ENCODE measurements at regions not wholly inside any gene's neighbourhood (a gene's known extent, or its start where the extent isn't known, plus 50 kb on each side); places are given as distances from the start of the nearest gene placed in this dataset.

GRCh38 chr11:45366619-45367190, 80.6 kb upstream of the SYT13 start:
- H3K4me3 ChIP-seq (ENCODE audit: low read depth in 2 of 2, low read length in 1 of 2), result no peak overlapping the region
- H4K20me1 ChIP-seq (ENCODE audit: insufficient read depth), result no peaks in the 10 kb centered on the region
- ChIA-PET POLR2A (no interaction called here), CTCF (interaction anchor here (13.1 to 14.2 kb wide), 2 partner anchors 291 to 402 kb away, joined by 252 to 302 read pairs; partner anchors contain the start of gene CHST1)
- H3F3A ChIP-seq (replicated peaks; ENCODE audit: insufficient read depth), result no peaks in the 10 kb centered on the region
- no peaks in the 10 kb centered on the region for H3K79me2 ChIP-seq (ENCODE audit: insufficient read depth)
- TF ChIP-seq MXI1 (IDR thresholded peaks at IDR 0.05; ENCODE audit: low read depth, low read length) (no peak), ZBTB33 (IDR thresholded peaks at IDR 0.05; ENCODE audit: borderline replicate concordance, low read depth) (no peak), NFIC (IDR thresholded peaks at IDR 0.05; ENCODE audit: borderline replicate concordance) (no peak), FOXJ3 (CRISPR knock-in tag; IDR thresholded peaks at IDR 0.05) (no peak), NRF1 (IDR thresholded peaks at IDR 0.05; ENCODE audit: low read depth, low read length) (no peak), CHD2 (IDR thresholded peaks at IDR 0.05; ENCODE audit: low read length, partially characterized antibody) (no peak), RAD21 (IDR thresholded peaks at IDR 0.05; ENCODE audit: low read length) (no peak), MEF2A (IDR thresholded peaks at IDR 0.05; ENCODE audit: borderline replicate concordance, low read depth) (no peak), JUND (IDR thresholded peaks at IDR 0.05) (no peak), YY1 (IDR thresholded peaks at IDR 0.05; ENCODE audit: low read depth) (no peak), USF1 (IDR thresholded peaks at IDR 0.05; ENCODE audit: borderline replicate concordance, low read depth) (no peak), TEAD4 (IDR thresholded peaks at IDR 0.05; ENCODE audit: borderline replicate concordance, insufficient read depth) (no peak), FOSL2 (IDR thresholded peaks at IDR 0.05; ENCODE audit: borderline replicate concordance, low read depth) (no peak), SIN3A (IDR thresholded peaks at IDR 0.05; ENCODE audit: borderline replicate concordance, low read depth, low read length) (no peak), REST (IDR thresholded peaks at IDR 0.05; ENCODE audit: low read depth, low read length) (no peak), RCOR1 (IDR thresholded peaks at IDR 0.05; ENCODE audit: low read length) (no peak), EZH2phosphoT487 (IDR thresholded peaks at IDR 0.05; ENCODE audit: borderline replicate concordance, low read depth) (no peak), GATA2 (CRISPR knock-in tag; IDR thresholded peaks at IDR 0.05) (no peak)
- TF ChIP-seq, protein P1, sequence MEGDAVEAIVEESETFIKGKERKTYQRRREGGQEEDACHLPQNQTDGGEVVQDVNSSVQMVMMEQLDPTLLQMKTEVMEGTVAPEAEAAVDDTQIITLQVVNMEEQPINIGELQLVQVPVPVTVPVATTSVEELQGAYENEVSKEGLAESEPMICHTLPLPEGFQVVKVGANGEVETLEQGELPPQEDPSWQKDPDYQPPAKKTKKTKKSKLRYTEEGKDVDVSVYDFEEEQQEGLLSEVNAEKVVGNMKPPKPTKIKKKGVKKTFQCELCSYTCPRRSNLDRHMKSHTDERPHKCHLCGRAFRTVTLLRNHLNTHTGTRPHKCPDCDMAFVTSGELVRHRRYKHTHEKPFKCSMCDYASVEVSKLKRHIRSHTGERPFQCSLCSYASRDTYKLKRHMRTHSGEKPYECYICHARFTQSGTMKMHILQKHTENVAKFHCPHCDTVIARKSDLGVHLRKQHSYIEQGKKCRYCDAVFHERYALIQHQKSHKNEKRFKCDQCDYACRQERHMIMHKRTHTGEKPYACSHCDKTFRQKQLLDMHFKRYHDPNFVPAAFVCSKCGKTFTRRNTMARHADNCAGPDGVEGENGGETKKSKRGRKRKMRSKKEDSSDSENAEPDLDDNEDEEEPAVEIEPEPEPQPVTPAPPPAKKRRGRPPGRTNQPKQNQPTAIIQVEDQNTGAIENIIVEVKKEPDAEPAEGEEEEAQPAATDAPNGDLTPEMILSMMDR (IDR thresholded peaks at IDR 0.05), result no peak
- TF ChIP-seq, protein P2, sequence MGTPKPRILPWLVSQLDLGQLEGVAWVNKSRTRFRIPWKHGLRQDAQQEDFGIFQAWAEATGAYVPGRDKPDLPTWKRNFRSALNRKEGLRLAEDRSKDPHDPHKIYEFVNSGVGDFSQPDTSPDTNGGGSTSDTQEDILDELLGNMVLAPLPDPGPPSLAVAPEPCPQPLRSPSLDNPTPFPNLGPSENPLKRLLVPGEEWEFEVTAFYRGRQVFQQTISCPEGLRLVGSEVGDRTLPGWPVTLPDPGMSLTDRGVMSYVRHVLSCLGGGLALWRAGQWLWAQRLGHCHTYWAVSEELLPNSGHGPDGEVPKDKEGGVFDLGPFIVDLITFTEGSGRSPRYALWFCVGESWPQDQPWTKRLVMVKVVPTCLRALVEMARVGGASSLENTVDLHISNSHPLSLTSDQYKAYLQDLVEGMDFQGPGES (IDR thresholded peaks at IDR 0.05; ENCODE audit: low read depth, low read length), result no peak
- H3K9me2 ChIP-seq, result no peaks in the 10 kb centered on the region
- DNase-seq, result no peak
- no peak overlapping the region for H3K27ac ChIP-seq (ENCODE audit: low read depth in 2 of 2, low read length in 1 of 2)
- H2AFZ ChIP-seq (ENCODE audit: low read depth), result no peak overlapping the region
- no peaks in the 10 kb centered on the region for H3K9me3 ChIP-seq
- no peak overlapping the region for H3K4me2 ChIP-seq
- no peaks in the 10 kb centered on the region for H3K36me3 ChIP-seq (replicated peaks in 1 of 2; ENCODE audit: control insufficient read depth in 1 of 2, insufficient read depth in 2 of 2, low read length in 1 of 2)
- WGBS (ENCODE audit: low lambda C conversion rate), result 67% methylated on average over 7 of the region's 7 CpGs
- H3K4me1 ChIP-seq (ENCODE audit: control insufficient read depth in 1 of 2, insufficient read depth in 2 of 2, low read depth in 1 of 2, low read length in 1 of 2), result peaks cover 0 to 8% of the 10 kb centered on the region in 2 experiments; a peak in 2 of 4 replicates
- H3K27me3 ChIP-seq (ENCODE audit: insufficient read depth), result peaks cover 25% of the 10 kb centered on the region; the same call in 1 of the 2 replicates
- H3K9ac ChIP-seq, result no peak overlapping the region
